GM18499 (cell line): ENCODE measurements at regions not wholly inside any gene's neighbourhood (a gene's known extent, or its start where the extent isn't known, plus 50 kb on each side); places are given as distances from the start of the nearest gene placed in this dataset.

Experiments used
- ATAC-seq: cut with Tn5 transposase; IDR thresholded peaks from one replicate; pipeline ENCODE4 v1.9.1; 2021; ENCODE audit warnings: moderate number of reproducible peaks; ENCODE audit not compliant: insufficient read depth, unreplicated experiment

DNA sequence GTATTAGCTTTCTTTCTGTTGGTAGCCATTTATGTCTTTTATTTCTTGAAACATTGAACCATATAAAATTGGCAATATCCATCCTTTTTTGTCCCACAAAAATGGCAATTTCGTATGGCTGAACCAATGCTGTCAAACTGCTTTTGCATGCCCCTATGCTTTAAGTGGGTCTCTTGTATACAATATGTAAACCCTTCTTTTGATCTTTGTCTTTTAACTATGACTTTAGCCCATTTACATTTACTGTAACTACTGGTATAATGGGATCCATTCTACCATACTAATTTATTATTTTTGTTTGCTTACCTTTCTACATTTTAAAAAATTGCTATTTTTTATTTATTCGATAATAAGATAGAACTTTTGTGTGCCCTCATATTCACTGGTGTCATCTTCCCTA, 93.4 kb downstream of the TENT4A start:
- ATAC-seq: no peak

DNA sequence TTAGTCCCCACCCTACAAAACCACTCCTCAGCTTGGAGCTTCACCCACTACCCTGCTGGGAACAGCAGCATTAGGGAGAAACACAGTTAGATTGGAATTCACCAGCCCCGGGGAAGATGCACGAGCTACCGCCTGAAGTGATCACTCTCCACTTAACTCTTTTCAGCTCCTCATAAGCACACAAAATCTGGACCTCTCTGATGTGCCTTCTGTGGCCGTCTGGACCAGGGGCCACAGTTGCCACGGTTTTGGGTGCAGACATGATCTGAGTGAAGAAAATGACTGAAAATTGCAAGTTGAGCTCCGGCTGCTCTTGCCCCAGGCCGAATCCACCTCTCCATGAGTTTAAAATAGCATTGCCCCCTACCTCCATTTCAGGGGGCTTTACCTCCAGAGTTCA, 95.2 kb downstream of the TENT4A start:
- ATAC-seq: no peak

GRCh38 chr5:6810641-6811405, 97.6 kb downstream of the TENT4A start:
- no peak for ATAC-seq

DNA sequence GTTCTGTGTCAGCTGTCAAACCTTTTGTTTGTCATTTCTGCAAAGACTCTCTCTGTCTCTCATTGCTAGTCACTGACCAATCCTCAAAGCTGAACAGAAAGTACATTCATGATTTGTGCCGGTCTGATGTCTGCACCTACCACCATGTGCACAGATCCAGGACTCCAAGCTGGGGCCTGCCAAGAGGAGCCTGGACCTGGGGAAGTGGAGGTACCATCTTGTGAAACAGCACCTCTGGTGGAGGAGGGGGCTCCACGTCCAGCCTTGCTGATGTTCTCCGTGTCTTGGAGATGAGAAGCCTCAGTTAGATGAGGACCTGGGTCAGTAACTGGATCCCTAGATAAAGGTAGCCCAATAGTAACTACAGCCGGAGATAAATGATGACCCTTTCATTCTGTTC, 98.9 kb downstream of the TENT4A start:
- ATAC-seq: no peak

GRCh38 chr5:6812800-6813731, 99.8 kb downstream of the TENT4A start:
- ATAC-seq: no peak

DNA sequence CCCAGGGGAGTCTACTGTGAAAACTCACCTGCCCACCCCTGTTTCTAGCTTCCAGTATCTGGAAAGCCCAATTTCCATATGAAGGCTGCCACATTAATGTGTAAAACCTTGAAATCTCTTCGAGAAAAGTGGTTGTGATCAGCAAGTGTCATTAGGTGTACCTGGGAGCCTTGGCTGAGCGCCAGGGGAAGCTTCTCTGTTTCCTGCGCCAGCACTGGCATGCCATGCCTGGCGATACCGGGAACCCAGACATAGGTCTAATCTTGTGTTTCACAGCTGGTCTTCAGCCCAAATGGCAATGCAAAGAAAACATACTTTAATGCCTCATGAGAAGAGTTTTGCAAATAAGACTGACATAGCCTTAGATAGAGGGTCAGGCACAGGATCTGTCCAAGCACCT, 101.6 kb downstream of the TENT4A start:
- no peak for ATAC-seq

- no peak for ATAC-seq
These were observed 105.6 kb downstream of the TENT4A start for GRCh38 chr5:6818594-6819511.

DNA sequence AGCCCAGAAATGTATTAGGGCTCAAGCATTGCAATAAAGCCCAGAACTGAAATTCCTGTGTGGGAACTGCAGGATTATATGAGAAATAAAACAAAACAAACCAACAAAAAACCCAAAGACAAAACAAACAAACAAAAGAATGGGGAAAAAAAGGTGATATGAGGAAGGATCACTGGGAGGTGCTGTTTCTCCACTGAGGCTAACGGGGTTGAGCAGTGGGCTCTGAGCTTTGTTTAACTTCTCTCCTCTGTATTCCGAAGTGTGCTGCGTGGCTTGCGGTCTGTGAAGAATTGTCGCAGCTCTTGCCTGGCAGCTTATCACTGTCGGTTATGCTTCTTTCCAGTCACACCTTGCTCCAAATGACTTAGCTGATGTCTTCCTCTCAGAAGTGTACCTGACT, 106.3 kb downstream of the TENT4A start:
- ATAC-seq: no peak

- ATAC-seq: no peak
These were observed 107.7 kb downstream of the TENT4A start for GRCh38 chr5:6820851-6821479.

DNA sequence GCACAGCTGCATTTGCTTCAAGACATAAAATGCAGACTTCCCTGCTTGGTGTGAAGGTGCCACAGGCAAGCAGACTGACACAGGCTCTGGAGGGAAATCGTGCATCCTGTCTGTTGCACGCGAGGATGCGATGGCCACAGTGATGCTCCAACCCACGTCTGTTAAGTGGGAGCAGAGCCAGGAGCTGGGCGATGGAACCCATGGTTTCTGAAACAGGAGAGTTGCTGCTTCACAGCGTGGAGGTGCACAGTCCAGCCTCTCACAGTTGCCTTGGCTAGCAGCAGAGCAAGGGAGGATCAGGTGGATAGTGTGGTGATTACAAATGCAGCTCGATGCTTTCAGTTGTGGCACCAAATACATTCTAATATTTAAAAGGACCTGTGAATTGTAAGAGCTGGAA, 108.8 kb downstream of the TENT4A start:
- ATAC-seq: no peak

- ATAC-seq: no peak
These were observed 109.5 kb downstream of the TENT4A start for GRCh38 chr5:6822556-6823343.

DNA sequence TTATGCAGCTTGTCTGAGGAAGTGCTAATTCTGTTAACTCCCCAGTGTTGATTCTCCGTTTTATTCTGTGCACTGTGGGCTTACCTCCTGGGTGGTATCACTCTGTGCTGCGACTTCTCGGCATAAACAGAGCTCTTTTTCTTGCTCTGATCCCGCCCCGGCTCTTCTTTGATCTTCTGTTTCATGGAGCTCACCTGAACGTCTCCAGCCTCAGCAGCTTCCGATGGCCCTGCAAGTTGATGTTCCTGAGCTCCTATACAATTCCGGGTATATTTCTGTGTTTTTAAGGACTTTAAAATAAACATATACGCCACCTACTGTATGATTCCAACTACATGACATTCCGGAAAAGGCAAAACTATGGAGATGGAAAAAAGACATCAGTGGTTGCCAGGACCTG, 110.8 kb downstream of the TENT4A start:
- no peak for ATAC-seq

GRCh38 chr5:6825678-6826244, 112.5 kb downstream of the TENT4A start:
- ATAC-seq: no peak

GRCh38 chr5:6826756-6827155, 113.5 kb downstream of the TENT4A start:
- ATAC-seq: no peak

DNA sequence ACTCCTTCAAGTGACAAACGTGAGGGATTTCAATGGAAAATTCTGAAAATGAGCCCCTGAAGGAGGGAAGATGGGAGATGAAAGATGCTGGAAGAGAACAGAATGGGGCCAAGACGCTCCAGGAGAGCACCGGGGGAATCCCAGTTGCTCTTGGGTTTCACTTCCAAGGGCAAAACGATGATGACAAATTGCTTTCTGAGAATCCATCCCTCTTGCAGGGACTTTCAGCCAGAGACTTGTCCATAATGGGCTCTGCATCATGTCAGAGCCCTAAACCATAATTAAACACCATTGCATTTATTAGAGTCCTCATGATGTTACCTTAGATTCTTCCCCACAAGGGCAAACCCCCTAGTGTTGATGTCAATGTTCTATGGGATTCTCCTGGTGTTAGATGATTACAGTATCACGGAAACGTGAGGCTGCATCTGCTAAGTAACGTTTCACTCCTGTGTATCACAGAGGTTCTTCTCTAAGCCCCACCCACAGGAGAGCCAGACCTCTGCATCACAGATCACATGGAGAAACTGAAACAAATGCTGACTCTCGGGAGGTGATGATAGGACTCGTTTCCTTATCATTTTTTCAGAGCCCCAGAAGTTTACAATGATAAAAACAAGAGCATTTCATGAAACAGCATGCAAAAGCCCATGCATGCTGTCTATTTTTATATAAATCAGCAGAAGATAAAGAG, 114.4 kb downstream of the TENT4A start:
- ATAC-seq: peak; percentile 52

GRCh38 chr5:6829150-6829784, 116.0 kb downstream of the TENT4A start:
- peak; percentile 84 for ATAC-seq

- no peak for ATAC-seq
These were observed 117.5 kb downstream of the TENT4A start for GRCh38 chr5:6830643-6831239.
